ENCODE measurements at regions not wholly inside any gene's neighbourhood (a gene's known extent, or its start where the extent isn't known, plus 50 kb on each side); places are given as distances from the start of the nearest gene placed in this dataset.

- H3F3A ChIP-seq (ENCODE audit: insufficient read depth), result no peaks in the 10 kb centered on the region
- H3K4me3 ChIP-seq, result no peak overlapping the region
- in situ Hi-C loops (cut with MboI), result no loop called here
- no peaks in the 10 kb centered on the region for H3K36me3 ChIP-seq (ENCODE audit: low read depth)
- H3K4me1 ChIP-seq (ENCODE audit: insufficient read depth), result no peaks in the 10 kb centered on the region
- H3K9me2 ChIP-seq (ENCODE audit: insufficient read depth), result no peaks in the 10 kb centered on the region
- DNase-seq, result no peak
- TF ChIP-seq EZH2 (IDR thresholded peaks at IDR 0.05; ENCODE audit: insufficient read depth, poor library complexity, severe bottlenecking), result no peak
- no peak for TF ChIP-seq EZH2phosphoT487 (IDR thresholded peaks at IDR 0.05; ENCODE audit: insufficient read depth, low read depth)
- H3K9ac ChIP-seq, result no peak overlapping the region
- no peaks in the 10 kb centered on the region for H3K9me3 ChIP-seq (ENCODE audit: low read depth)
- 24 to 26% methylated on average over 4 of the region's 4 CpGs for WGBS, 2 experiments (ENCODE audit: low coverage in 1 of 2, low lambda C conversion rate in 2 of 2, missing lambda C conversion rate in 2 of 2)
- H3K4me2 ChIP-seq (ENCODE audit: unreplicated experiment), result no peak overlapping the region
- no peaks in the 10 kb centered on the region for H3K79me2 ChIP-seq (ENCODE audit: insufficient read depth)
- no peak overlapping the region for H2AFZ ChIP-seq
- H3K27me3 ChIP-seq (replicated peaks; ENCODE audit: insufficient read depth), result no peaks in the 10 kb centered on the region
- no peak overlapping the region for H3K27ac ChIP-seq
- H4K20me1 ChIP-seq (ENCODE audit: insufficient read depth), result no peaks in the 10 kb centered on the region
Observed at GRCh38 chr13:105368781-105369180, 1166.7 kb downstream of the EFNB2 start.

DNA sequence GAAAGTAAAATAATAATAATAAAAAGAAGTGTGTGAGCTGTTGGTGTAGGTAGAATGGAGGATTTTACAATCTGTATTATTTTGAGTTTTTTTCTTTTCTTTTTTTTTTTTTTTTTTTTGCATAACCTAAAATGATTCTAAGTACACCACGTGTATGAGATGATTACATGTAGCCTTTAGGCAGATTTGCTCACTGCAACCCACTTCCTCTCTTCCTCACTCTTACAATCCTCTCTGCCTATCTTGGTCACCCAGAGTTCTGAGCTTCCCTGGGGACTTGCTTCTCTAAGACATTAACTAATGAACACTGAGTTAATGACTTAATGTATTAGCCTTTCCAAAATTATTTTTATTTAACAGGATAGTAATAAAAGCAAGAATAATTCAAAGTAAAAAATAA lies 1169.6 kb downstream of the EFNB2 start:
- Histone ChIP-seq H3F3A (ENCODE audit: insufficient read depth) (no peaks in the 10 kb centered on the region), H3K9me2 (ENCODE audit: insufficient read depth) (no peaks in the 10 kb centered on the region), H3K4me2 (ENCODE audit: unreplicated experiment) (no peak overlapping the region), H3K4me1 (ENCODE audit: insufficient read depth) (no peaks in the 10 kb centered on the region), H3K9ac (no peak overlapping the region), H4K20me1 (ENCODE audit: insufficient read depth) (no peaks in the 10 kb centered on the region), H3K27me3 (replicated peaks; ENCODE audit: insufficient read depth) (no peaks in the 10 kb centered on the region), H3K9me3 (ENCODE audit: low read depth) (no peaks in the 10 kb centered on the region), H3K36me3 (ENCODE audit: low read depth) (no peaks in the 10 kb centered on the region), H3K4me3 (no peak overlapping the region), H3K27ac (no peak overlapping the region), H3K79me2 (ENCODE audit: insufficient read depth) (no peaks in the 10 kb centered on the region), H2AFZ (no peak overlapping the region)
- 0 to 6% methylated on average over 1 of the region's 1 CpG for WGBS, 2 experiments (ENCODE audit: low coverage in 1 of 2, low lambda C conversion rate in 2 of 2, missing lambda C conversion rate in 2 of 2)
- in situ Hi-C loops (cut with MboI), result no loop called here
- no peak for TF ChIP-seq EZH2 (IDR thresholded peaks at IDR 0.05; ENCODE audit: insufficient read depth, poor library complexity, severe bottlenecking)
- no peak for TF ChIP-seq EZH2phosphoT487 (IDR thresholded peaks at IDR 0.05; ENCODE audit: insufficient read depth, low read depth)
- no peak for DNase-seq

DNA sequence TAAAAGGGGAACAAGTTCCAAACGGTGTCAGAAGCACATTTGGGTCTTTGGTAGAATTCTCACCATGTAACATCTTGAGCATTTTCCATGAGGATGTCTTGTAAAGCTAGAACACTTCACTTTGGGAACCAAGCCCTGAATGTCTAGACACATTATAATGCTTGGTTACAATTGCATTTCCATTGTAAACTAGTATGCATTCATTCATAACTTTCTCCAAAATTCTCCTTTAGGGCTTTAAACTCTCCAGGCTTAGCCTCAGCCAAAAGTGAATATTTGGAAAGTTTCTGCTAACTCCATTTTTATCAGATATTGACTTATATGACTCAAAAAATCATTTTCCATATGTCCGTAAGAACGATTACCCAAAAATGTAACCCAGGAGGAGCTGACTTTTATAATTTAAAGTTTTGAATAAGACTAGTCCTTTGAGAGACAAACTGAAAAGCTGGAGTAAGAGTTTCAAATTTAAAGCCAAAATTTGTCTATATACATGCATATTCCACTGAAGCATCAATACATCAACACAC lies 1170.4 kb downstream of the EFNB2 start:
- in situ Hi-C loops (cut with MboI), result no loop called here
- H3K9ac ChIP-seq, result no peak overlapping the region
- H4K20me1 ChIP-seq (ENCODE audit: insufficient read depth), result no peaks in the 10 kb centered on the region
- no peaks in the 10 kb centered on the region for H3K79me2 ChIP-seq (ENCODE audit: insufficient read depth)
- H3K4me3 ChIP-seq, result no peak overlapping the region
- H3K36me3 ChIP-seq (ENCODE audit: low read depth), result no peaks in the 10 kb centered on the region
- no peaks in the 10 kb centered on the region for H3K27me3 ChIP-seq (replicated peaks; ENCODE audit: insufficient read depth)
- no peak for DNase-seq
- no peak overlapping the region for H3K4me2 ChIP-seq (ENCODE audit: unreplicated experiment)
- H3K4me1 ChIP-seq (ENCODE audit: insufficient read depth), result no peaks in the 10 kb centered on the region
- TF ChIP-seq EZH2phosphoT487 (IDR thresholded peaks at IDR 0.05; ENCODE audit: insufficient read depth, low read depth), result no peak
- no peak for TF ChIP-seq EZH2 (IDR thresholded peaks at IDR 0.05; ENCODE audit: insufficient read depth, poor library complexity, severe bottlenecking)
- no peaks in the 10 kb centered on the region for H3K9me2 ChIP-seq (ENCODE audit: insufficient read depth)
- H3F3A ChIP-seq (ENCODE audit: insufficient read depth), result no peaks in the 10 kb centered on the region
- H3K27ac ChIP-seq, result no peak overlapping the region
- H2AFZ ChIP-seq, result no peak overlapping the region
- 42 to 47% methylated on average over 3 of the region's 3 CpGs for WGBS, 2 experiments (ENCODE audit: low coverage in 1 of 2, low lambda C conversion rate in 2 of 2, missing lambda C conversion rate in 2 of 2)
- H3K9me3 ChIP-seq (ENCODE audit: low read depth), result no peaks in the 10 kb centered on the region

- Histone ChIP-seq H3K27ac (no peak overlapping the region), H3K4me2 (ENCODE audit: unreplicated experiment) (no peak overlapping the region), H3F3A (ENCODE audit: insufficient read depth) (no peaks in the 10 kb centered on the region), H3K36me3 (ENCODE audit: low read depth) (no peaks in the 10 kb centered on the region), H3K9me2 (ENCODE audit: insufficient read depth) (no peaks in the 10 kb centered on the region), H3K4me3 (no peak overlapping the region), H4K20me1 (ENCODE audit: insufficient read depth) (no peaks in the 10 kb centered on the region), H3K9ac (no peak overlapping the region), H2AFZ (no peak overlapping the region), H3K79me2 (ENCODE audit: insufficient read depth) (no peaks in the 10 kb centered on the region), H3K9me3 (ENCODE audit: low read depth) (no peaks in the 10 kb centered on the region), H3K27me3 (replicated peaks; ENCODE audit: insufficient read depth) (no peaks in the 10 kb centered on the region), H3K4me1 (ENCODE audit: insufficient read depth) (no peaks in the 10 kb centered on the region)
- no peak for DNase-seq
- WGBS, 2 experiments (ENCODE audit: low coverage in 1 of 2, low lambda C conversion rate in 2 of 2, missing lambda C conversion rate in 2 of 2), result 0 to 7% methylated on average over 3 of the region's 3 CpGs
- TF ChIP-seq EZH2phosphoT487 (IDR thresholded peaks at IDR 0.05; ENCODE audit: insufficient read depth, low read depth), result no peak
- TF ChIP-seq EZH2 (IDR thresholded peaks at IDR 0.05; ENCODE audit: insufficient read depth, poor library complexity, severe bottlenecking), result no peak
- in situ Hi-C loops (cut with MboI), result no loop called here
Observed at GRCh38 chr13:105364191-105364590, 1171.3 kb downstream of the EFNB2 start.
